ENCODE measurements at regions not wholly inside any gene's neighbourhood (a gene's known extent, or its start where the extent isn't known, plus 50 kb on each side); places are given as distances from the start of the nearest gene placed in this dataset.
"Not testable (repeated sequence)": the region's sequence is repeated elsewhere in the genome, so short reads cannot be mapped to it uniquely, and the experiment has no call there.

DNA sequence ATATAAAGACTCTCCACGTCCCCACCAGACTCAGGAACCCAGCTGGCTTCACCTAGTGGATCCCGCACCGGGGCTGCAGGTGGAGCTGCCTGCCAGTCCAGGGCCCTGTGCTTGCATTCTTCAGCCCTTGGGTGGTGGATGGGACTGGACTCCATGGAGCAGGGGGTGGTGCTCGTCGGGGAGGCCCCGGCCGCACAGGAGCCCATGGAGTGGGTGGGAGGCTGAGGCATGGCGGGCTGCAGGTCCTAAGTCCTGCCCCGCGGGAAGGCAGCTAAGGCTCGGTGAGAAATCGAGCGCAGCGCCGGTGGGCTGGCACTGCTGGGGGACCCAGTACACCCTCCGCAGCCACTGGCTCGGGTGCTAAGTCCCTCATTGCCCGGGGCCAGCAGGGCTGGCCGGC lies 90.8 kb upstream of the EMCN start:
- H4K91ac ChIP-seq (ENCODE audit: insufficient read depth, low read depth, low read length); H3K18ac ChIP-seq (ENCODE audit: low read depth, low read length); H2BK15ac ChIP-seq (ENCODE audit: low read depth, low read length); H3K56ac ChIP-seq (ENCODE audit: extremely low read depth, insufficient read depth, low read length); ATAC-seq (ENCODE audit: low read depth); H4K5ac ChIP-seq (ENCODE audit: low read depth, low read length); H2AK5ac ChIP-seq (ENCODE audit: low read depth, low read length); H4K8ac ChIP-seq (ENCODE audit: low read depth in 2 of 2, low read length in 2 of 2); H2BK20ac ChIP-seq (ENCODE audit: low read depth, low read length); H3K9ac ChIP-seq (ENCODE audit: low read depth, low read length); H2AK9ac ChIP-seq (replicated peaks; ENCODE audit: low read depth, low read length, poor library complexity); H3K4me3 ChIP-seq (ENCODE audit: insufficient read depth, low read depth, low read length); dilution Hi-C loops (cut with HindIII; ENCODE audit: low sequenced_read_pairs, unreplicated experiment); H3K4me2 ChIP-seq (ENCODE audit: low read depth, low read length); BruUV-seq (replicated peaks); H2AFZ ChIP-seq (replicated peaks; ENCODE audit: low read length, poor library complexity); H3K9me3 ChIP-seq (ENCODE audit: control insufficient read depth, insufficient read depth, low read length); H3K36me3 ChIP-seq (ENCODE audit: control insufficient read depth, insufficient read depth, low read length); H4K20me1 ChIP-seq (ENCODE audit: insufficient read depth, low read length); intact Hi-C loops (cut with micrococcal nuclease); H3K4ac ChIP-seq (ENCODE audit: low read depth, low read length); H3K14ac ChIP-seq (replicated peaks; ENCODE audit: low read depth, low read length); H2BK120ac ChIP-seq (ENCODE audit: low read depth, low read length); H2BK5ac ChIP-seq (ENCODE audit: low read depth, low read length, poor library complexity, severe bottlenecking); POLR2A ChIA-PET (ENCODE audit: unreplicated experiment); H3K9me1 ChIP-seq (ENCODE audit: insufficient read depth, low read length); in situ Hi-C loops (cut with MboI; ENCODE audit: low sequenced_read_pairs); H3K27ac ChIP-seq (ENCODE audit: insufficient read depth, low read length); H3K23ac ChIP-seq (ENCODE audit: low read depth, low read length); H3K4me1 ChIP-seq (ENCODE audit: control insufficient read depth, insufficient read depth, low read length); H3K27me3 ChIP-seq (ENCODE audit: control insufficient read depth, insufficient read depth, low read length); DNase-seq; H3K79me1 ChIP-seq (ENCODE audit: low read depth in 1 of 2, low read length in 2 of 2); CTCF ChIA-PET: not testable (repeated sequence)
- no CpG with 5 or more reads among the region's 19 CpGs for WGBS, 2 experiments (ENCODE audit: extremely low coverage in 2 of 2, insufficient read length in 1 of 2)

Data from IMR-90 (cell line).